ENCODE measurements at regions not wholly inside any gene's neighbourhood (a gene's known extent, or its start where the extent isn't known, plus 50 kb on each side); places are given as distances from the start of the nearest gene placed in this dataset.

- Histone ChIP-seq H3K4me1 (no peaks in the 10 kb centered on the region), H3K36me3 (ENCODE audit: control insufficient read depth, insufficient read depth, low read length) (no peaks in the 10 kb centered on the region), H3K4me3 (ENCODE audit: low read depth, low read length) (no peak overlapping the region), H3K27me3 (replicated peaks; ENCODE audit: control insufficient read depth, insufficient read depth, low read length) (no peaks in the 10 kb centered on the region), H3K9me3 (no peaks in the 10 kb centered on the region)
- no peaks in the 10 kb centered on the region for H3K27me3 Mint-ChIP-seq (ENCODE audit: insufficient read depth, unreplicated experiment)
- DNase-seq, result no peak
- intact Hi-C loops (cut with micrococcal nuclease; ENCODE audit: unreplicated experiment), result no loop called here
- ChIA-PET POLR2A (no interaction called here), CTCF (no interaction called here)
- H3K36me3 Mint-ChIP-seq (ENCODE audit: insufficient read depth, unreplicated experiment), result no peaks in the 10 kb centered on the region
- no peak overlapping the region for H3K4me3 Mint-ChIP-seq (ENCODE audit: unreplicated experiment)
- H3K9me3 Mint-ChIP-seq (ENCODE audit: unreplicated experiment), result peaks cover 10% of the 10 kb centered on the region
- no peak overlapping the region for H3K27ac Mint-ChIP-seq (ENCODE audit: unreplicated experiment)
- no peaks in the 10 kb centered on the region for H3K4me1 Mint-ChIP-seq (ENCODE audit: low read depth, unreplicated experiment)
- TF ChIP-seq CTCF (IDR thresholded peaks at IDR 0.05; ENCODE audit: insufficient read depth in 1 of 2, low read depth in 1 of 2, low read length in 1 of 2, severe bottlenecking in 1 of 2, unreplicated experiment in 1 of 2), result no peak
- no TSS peak for BruUV-seq (replicated peaks)
Measured at GRCh38 chr12:88273875-88274274, 131.8 kb downstream of the TMTC3 start.

- H3K27me3 Mint-ChIP-seq (ENCODE audit: insufficient read depth, unreplicated experiment), result no peaks in the 10 kb centered on the region
- BruUV-seq (replicated peaks), result no TSS peak
- intact Hi-C loops (cut with micrococcal nuclease; ENCODE audit: unreplicated experiment), result no loop called here
- H3K27ac Mint-ChIP-seq (ENCODE audit: unreplicated experiment), result no peak overlapping the region
- ChIA-PET CTCF (no interaction called here), POLR2A (no interaction called here)
- Histone ChIP-seq H3K27me3 (replicated peaks; ENCODE audit: control insufficient read depth, insufficient read depth, low read length) (no peaks in the 10 kb centered on the region), H3K4me1 (no peaks in the 10 kb centered on the region), H3K9me3 (no peaks in the 10 kb centered on the region), H3K36me3 (ENCODE audit: control insufficient read depth, insufficient read depth, low read length) (no peaks in the 10 kb centered on the region), H3K4me3 (ENCODE audit: low read depth, low read length) (no peak overlapping the region)
- H3K4me1 Mint-ChIP-seq (ENCODE audit: low read depth, unreplicated experiment), result no peaks in the 10 kb centered on the region
- TF ChIP-seq CTCF (IDR thresholded peaks at IDR 0.05; ENCODE audit: insufficient read depth in 1 of 2, low read depth in 1 of 2, low read length in 1 of 2, severe bottlenecking in 1 of 2, unreplicated experiment in 1 of 2), result no peak
- H3K9me3 Mint-ChIP-seq (ENCODE audit: unreplicated experiment), result no peaks in the 10 kb centered on the region
- H3K36me3 Mint-ChIP-seq (ENCODE audit: insufficient read depth, unreplicated experiment), result no peaks in the 10 kb centered on the region
- no peak overlapping the region for H3K4me3 Mint-ChIP-seq (ENCODE audit: unreplicated experiment)
- no peak for DNase-seq
Measured at GRCh38 chr12:88291498-88292131, 149.5 kb downstream of the TMTC3 start.

GRCh38 chr12:88298014-88298682 is 156.0 kb downstream of the TMTC3 start:
- Mint-ChIP-seq H3K36me3 (ENCODE audit: insufficient read depth, unreplicated experiment) (no peaks in the 10 kb centered on the region), H3K27ac (ENCODE audit: unreplicated experiment) (no peak overlapping the region)
- TF ChIP-seq CTCF (IDR thresholded peaks at IDR 0.05; ENCODE audit: insufficient read depth in 1 of 2, low read depth in 1 of 2, low read length in 1 of 2, severe bottlenecking in 1 of 2, unreplicated experiment in 1 of 2), result no peak

More at GRCh38 chr12:88298014-88298682, 156.0 kb downstream of the TMTC3 start:
- DNase-seq, result no peak
- H3K27me3 Mint-ChIP-seq (ENCODE audit: insufficient read depth, unreplicated experiment), result no peaks in the 10 kb centered on the region
- intact Hi-C loops (cut with micrococcal nuclease; ENCODE audit: unreplicated experiment), result no loop called here
- POLR2A ChIA-PET, result interaction anchor here (0.7 kb wide), 1 partner anchor 688 kb away, joined by 3 read pairs; no protein-coding TSS in a partner anchor
- Histone ChIP-seq H3K36me3 (ENCODE audit: control insufficient read depth, insufficient read depth, low read length) (no peaks in the 10 kb centered on the region), H3K27me3 (replicated peaks; ENCODE audit: control insufficient read depth, insufficient read depth, low read length) (no peaks in the 10 kb centered on the region), H3K9me3 (no peaks in the 10 kb centered on the region), H3K4me1 (peaks cover 12% of the 10 kb centered on the region; the same call in 1 of the 2 replicates), H3K4me3 (ENCODE audit: low read depth, low read length) (no peak overlapping the region)
- BruUV-seq (replicated peaks), result no TSS peak
- H3K9me3 Mint-ChIP-seq (ENCODE audit: unreplicated experiment), result no peaks in the 10 kb centered on the region
- no peak overlapping the region for H3K4me3 Mint-ChIP-seq (ENCODE audit: unreplicated experiment)
- H3K4me1 Mint-ChIP-seq (ENCODE audit: low read depth, unreplicated experiment), result no peaks in the 10 kb centered on the region
- CTCF ChIA-PET, result no interaction called here
